Spleen (tissue), 11 donors: ENCODE measurements at regions not wholly inside any gene's neighbourhood (a gene's known extent, or its start where the extent isn't known, plus 50 kb on each side); places are given as distances from the start of the nearest gene placed in this dataset.

Source experiments
- DNase-seq: peaks from one replicate; pipeline ENCODE4 v3.0.0-alpha.2; 2020
- H3K27ac ChIP-seq, 8 donors: fragments of 200-600 bp; sonication (generic) in 7 of 8; 1 replicate in 4 of 8; 2 replicates in 4 of 8; pipeline versions ENCODE4 v1.5.0 to v1.8.0; 2016 to 2021; ENCODE audit warnings: inconsistent platforms in 4 of 8, mild to moderate bottlenecking in 4 of 8, moderate library complexity in 1 of 8
- H3K27me3 ChIP-seq, 7 donors: fragments of 200-600 bp; sonication (generic) in 6 of 7; replicated peaks in 1 of 7; 1 replicate in 4 of 7; 2 replicates in 3 of 7; pipeline versions ENCODE4 v1.5.0 to v1.8.0; 2016 to 2021; ENCODE audit warnings: inconsistent platforms in 3 of 7, mild to moderate bottlenecking in 1 of 7
- H3K36me3 ChIP-seq, 6 donors: fragments of 200-600 bp; sonication (generic) in 5 of 6; 1 replicate in 4 of 6; 2 replicates in 2 of 6; pipeline versions ENCODE4 v1.5.0 to v1.8.0; 2016 to 2021; ENCODE audit warnings: inconsistent platforms in 2 of 6
- H3K4me1 ChIP-seq, 6 donors: fragments of 200-600 bp; sonication (generic) in 5 of 6; 1 replicate in 3 of 6; 2 replicates in 3 of 6; pipeline versions ENCODE4 v1.5.0 to v1.8.0; 2016 to 2021; ENCODE audit warnings: inconsistent platforms in 3 of 6
- H3K4me3 ChIP-seq, 8 donors: fragments of 200-600 bp; sonication (generic) in 7 of 8; 1 replicate in 4 of 8; 2 replicates in 4 of 8; pipeline versions ENCODE4 v1.5.0 to v1.8.0; 2016 to 2021; ENCODE audit warnings: inconsistent platforms in 4 of 8, mild to moderate bottlenecking in 4 of 8, moderate library complexity in 2 of 8
- H3K9me3 ChIP-seq, 8 donors: fragments of 200-600 bp; sonication (generic) in 7 of 8; 1 replicate in 4 of 8; 2 replicates in 4 of 8; pipeline versions ENCODE4 v1.5.0 to v1.8.0; 2016 to 2021; ENCODE audit warnings: inconsistent platforms in 4 of 8
- POLR2A ChIP-seq, 3 donors: fragments of 450-650 bp; IDR thresholded peaks; one replicate each; pipeline ENCODE4 v1.5.1; 2017; ENCODE audit warnings: antibody characterized with exemption in 3 of 3, mild to moderate bottlenecking in 1 of 3
- POLR2AphosphoS5 ChIP-seq, 3 donors: sonication (generic); formaldehyde crosslinking; IDR thresholded peaks; one replicate each; pipeline ENCODE4 v1.5.1; 2017; ENCODE audit warnings: antibody characterized with exemption in 3 of 3
- WGBS, 5 donors: extraction: QIAGEN DNeasy Blood & Tissue Kit in 3 of 5; methylation state at CpG; one replicate each; pipeline versions ENCODE4 v1.1.5 to v1.1.7; 2013 to 2018; 5-methylcytosine and 5-hydroxymethylcytosine counted together
- intact Hi-C: fragments of 100-400 bp; cut with DNase I; formaldehyde crosslinking; loops from one replicate; pipeline ENCODE4 v1.15.0; 2023; ENCODE audit warnings: low total_unique reads
- TF ChIP-seq, protein P1 (sequence below), 11 experiments: fragments of 200-600 bp in 7 of 11; fragments of 450-650 bp in 4 of 11; sonication (generic) in 4 of 11; IDR thresholded peaks in 8 of 11; conservative IDR thresholded peaks in 3 of 11; 1 replicate in 7 of 11; 2 replicates in 4 of 11; pipeline versions ENCODE4 v1.4.0 to v1.8.0; 2016 to 2021; ENCODE audit warnings: antibody characterized with exemption in 11 of 11, inconsistent platforms in 4 of 11, mild to moderate bottlenecking in 1 of 11
- donor health status: healthy with polysubstance abuse.
- donor health status: DM: no; HTN: no; CAD: no; lungs with moderate emphysema.
- donor health status: DM: no; HTN: no; CAD: no.
- donor health status: Bipolar disorder and iron deficiency.
- donor health status: healthy.
- donor health status: DM: no; HTN: no; CAD: no.
- donor health status: DM: yes; HTN: yes; CAD: no.

DNA sequence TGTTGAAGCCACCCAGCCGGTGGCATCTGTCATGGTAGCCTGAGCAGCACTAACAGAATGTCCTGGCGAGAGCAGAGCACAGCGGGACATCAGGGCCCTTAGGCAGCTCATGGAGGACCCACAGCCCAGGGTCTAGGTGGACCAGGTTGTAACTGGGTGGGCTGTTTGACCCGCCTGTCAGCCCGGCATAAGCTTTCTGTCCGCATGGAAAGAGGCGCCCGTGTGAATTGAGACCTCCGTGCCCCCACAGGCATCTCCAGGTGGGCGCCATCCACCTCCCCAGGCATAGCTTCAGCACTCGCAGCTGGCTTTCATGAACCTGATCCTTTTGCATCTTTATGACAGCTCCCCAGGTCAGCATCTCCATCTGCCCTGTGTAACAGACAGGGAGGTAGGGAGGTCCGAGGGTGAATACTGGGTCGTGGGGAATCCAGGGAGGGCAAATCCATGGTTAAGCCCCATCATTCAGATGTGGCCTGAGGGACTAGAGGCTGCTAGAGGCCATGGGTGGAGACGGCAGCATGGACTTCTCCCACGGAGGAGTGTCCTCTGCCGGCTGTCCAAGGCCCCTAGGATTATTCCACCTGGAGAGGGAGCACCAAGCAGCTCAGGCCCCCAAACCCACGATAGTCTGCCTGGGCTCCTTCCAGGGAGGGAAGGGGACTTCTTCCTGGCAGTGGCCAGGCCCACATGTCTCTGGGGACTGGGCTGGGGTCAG, 371.6 kb upstream of the MKI67 start:
- H3K9me3 ChIP-seq = no peaks in the 10 kb centered on the region
- TF ChIP-seq POLR2A (IDR thresholded peaks at IDR 0.05) = no peak
- TF ChIP-seq, protein P1, sequence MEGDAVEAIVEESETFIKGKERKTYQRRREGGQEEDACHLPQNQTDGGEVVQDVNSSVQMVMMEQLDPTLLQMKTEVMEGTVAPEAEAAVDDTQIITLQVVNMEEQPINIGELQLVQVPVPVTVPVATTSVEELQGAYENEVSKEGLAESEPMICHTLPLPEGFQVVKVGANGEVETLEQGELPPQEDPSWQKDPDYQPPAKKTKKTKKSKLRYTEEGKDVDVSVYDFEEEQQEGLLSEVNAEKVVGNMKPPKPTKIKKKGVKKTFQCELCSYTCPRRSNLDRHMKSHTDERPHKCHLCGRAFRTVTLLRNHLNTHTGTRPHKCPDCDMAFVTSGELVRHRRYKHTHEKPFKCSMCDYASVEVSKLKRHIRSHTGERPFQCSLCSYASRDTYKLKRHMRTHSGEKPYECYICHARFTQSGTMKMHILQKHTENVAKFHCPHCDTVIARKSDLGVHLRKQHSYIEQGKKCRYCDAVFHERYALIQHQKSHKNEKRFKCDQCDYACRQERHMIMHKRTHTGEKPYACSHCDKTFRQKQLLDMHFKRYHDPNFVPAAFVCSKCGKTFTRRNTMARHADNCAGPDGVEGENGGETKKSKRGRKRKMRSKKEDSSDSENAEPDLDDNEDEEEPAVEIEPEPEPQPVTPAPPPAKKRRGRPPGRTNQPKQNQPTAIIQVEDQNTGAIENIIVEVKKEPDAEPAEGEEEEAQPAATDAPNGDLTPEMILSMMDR (IDR thresholded peaks at IDR 0.05 in 8 of 11, conservative IDR thresholded peaks at IDR 0.05 in 3 of 11) = no peak
- TF ChIP-seq POLR2AphosphoS5 (IDR thresholded peaks at IDR 0.05) = no peak
- H3K4me3 ChIP-seq = no peak overlapping the region
- no peaks in the 10 kb centered on the region for H3K4me1 ChIP-seq
- no peaks in the 10 kb centered on the region for H3K27me3 ChIP-seq
- DNase-seq = peak; percentile 65
- WGBS, 5 donors = 79 to 87% (median 86%) methylated on average over 9 to 17 of the region's 17 CpGs
- intact Hi-C loops = no loop called here
- no peak overlapping the region for H3K27ac ChIP-seq
- H3K36me3 ChIP-seq = no peaks in the 10 kb centered on the region

DNA sequence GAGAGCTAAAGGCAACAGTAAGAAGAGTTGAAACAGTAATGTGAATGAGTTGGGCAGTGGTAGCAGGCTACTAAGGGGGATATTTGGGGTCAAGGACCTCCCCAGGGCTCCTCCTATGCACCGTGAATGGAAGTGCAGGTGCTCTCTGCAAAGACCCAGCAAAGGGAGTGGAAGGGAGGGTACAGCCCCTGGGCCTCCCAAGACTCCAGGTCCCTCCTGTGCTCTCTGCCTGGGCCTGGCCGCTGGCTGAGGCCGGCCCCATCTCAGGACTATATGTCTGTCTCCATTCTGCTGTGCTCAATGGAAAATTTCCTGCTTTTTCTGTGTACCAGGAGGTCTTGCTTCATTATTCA, 372.1 kb upstream of the MKI67 start:
- TF ChIP-seq POLR2AphosphoS5 (IDR thresholded peaks at IDR 0.05) (no peak), POLR2A (IDR thresholded peaks at IDR 0.05) (no peak)
- TF ChIP-seq, protein P1 (IDR thresholded peaks at IDR 0.05 in 8 of 11, conservative IDR thresholded peaks at IDR 0.05 in 3 of 11) = no peak

DNA sequence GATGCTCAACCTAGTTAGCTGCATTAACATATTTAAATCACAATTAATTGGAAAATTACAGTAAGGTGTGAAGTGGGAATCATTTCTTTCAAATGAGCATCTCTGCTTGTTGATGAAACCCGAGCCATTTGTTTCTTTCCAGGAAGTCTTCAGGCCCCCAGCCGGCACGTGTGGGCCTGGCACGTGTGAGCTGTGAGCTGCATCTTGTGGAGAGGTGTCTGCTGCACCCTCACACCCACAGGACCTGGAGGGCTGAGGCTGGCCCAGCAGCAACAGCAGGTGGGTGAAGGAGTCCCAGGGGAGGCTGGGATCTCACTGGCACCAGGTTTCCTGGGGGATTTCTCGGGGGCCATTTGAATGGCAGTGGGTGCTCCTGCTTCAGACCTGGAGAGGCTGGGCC, 372.5 kb upstream of the MKI67 start:
- DNase-seq = no peak
- intact Hi-C loops = no loop called here
- no peaks in the 10 kb centered on the region for H3K36me3 ChIP-seq
- TF ChIP-seq POLR2A (IDR thresholded peaks at IDR 0.05) = no peak
- WGBS, 5 donors = 57 to 83% (median 77%) methylated on average over 4 to 5 of the region's 5 CpGs
- no peaks in the 10 kb centered on the region for H3K9me3 ChIP-seq
- peaks cover 0 to 3% (median 0%) of the 10 kb centered on the region in 7 donors for H3K27me3 ChIP-seq
- H3K4me1 ChIP-seq = no peaks in the 10 kb centered on the region
- no peak overlapping the region for H3K27ac ChIP-seq
- no peak overlapping the region for H3K4me3 ChIP-seq

More for the DNA sequence above, 372.1 kb upstream of the MKI67 start:
- WGBS, 5 donors = 70 to 83% (median 78%) methylated on average over 3 of the region's 3 CpGs
- no peak overlapping the region for H3K27ac ChIP-seq
- H3K4me1 ChIP-seq = no peaks in the 10 kb centered on the region
- H3K9me3 ChIP-seq = no peaks in the 10 kb centered on the region
- H3K4me3 ChIP-seq = no peak overlapping the region
- H3K36me3 ChIP-seq = no peaks in the 10 kb centered on the region
- intact Hi-C loops = no loop called here
- DNase-seq = peak; percentile 35
- H3K27me3 ChIP-seq = no peaks in the 10 kb centered on the region

DNA sequence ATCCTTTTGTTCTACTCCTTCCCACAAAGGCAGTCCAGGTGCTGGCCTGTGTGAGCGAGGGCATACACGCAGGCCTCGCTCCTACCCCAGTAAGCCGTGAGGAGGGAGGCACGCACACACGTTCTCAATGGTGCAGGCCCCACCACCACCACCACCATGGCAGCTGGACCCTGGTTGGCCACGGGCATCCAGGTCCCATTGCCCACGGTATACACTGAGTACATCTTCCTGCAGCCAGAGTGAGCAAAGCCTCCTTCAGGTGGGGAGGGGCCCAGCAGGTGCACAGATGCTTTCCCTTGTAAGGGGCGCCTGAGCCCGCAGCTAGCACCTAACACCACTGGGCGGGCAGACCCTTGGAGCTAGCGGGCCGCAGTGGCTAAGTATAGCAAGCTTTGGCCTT, 373.3 kb upstream of the MKI67 start:
- H3K36me3 ChIP-seq = no peaks in the 10 kb centered on the region
- TF ChIP-seq, protein P1 (IDR thresholded peaks at IDR 0.05 in 8 of 11, conservative IDR thresholded peaks at IDR 0.05 in 3 of 11) = no peak
- TF ChIP-seq POLR2AphosphoS5 (IDR thresholded peaks at IDR 0.05) (no peak), POLR2A (IDR thresholded peaks at IDR 0.05) (no peak)
- intact Hi-C loops = no loop called here
- no peak for DNase-seq
- peaks cover 0 to 10% (median 0%) of the 10 kb centered on the region in 7 donors for H3K27me3 ChIP-seq
- H3K4me3 ChIP-seq = no peak overlapping the region
- H3K27ac ChIP-seq = no peak overlapping the region
- no peaks in the 10 kb centered on the region for H3K9me3 ChIP-seq
- 86 to 96% (median 92%) methylated on average over 8 to 13 of the region's 13 CpGs for WGBS, 5 donors
- H3K4me1 ChIP-seq = no peaks in the 10 kb centered on the region
